ENCODE measurements at regions not wholly inside any gene's neighbourhood (a gene's known extent, or its start where the extent isn't known, plus 50 kb on each side); places are given as distances from the start of the nearest gene placed in this dataset.
"Not testable (repeated sequence)": the region's sequence is repeated elsewhere in the genome, so short reads cannot be mapped to it uniquely, and the experiment has no call there.

GRCh38 chr1:83043244-83043643 lies 955.7 kb downstream of the TTLL7 start:
- Mint-ChIP-seq H3K9me3 (peaks cover 3% of the 10 kb centered on the region), H3K27ac (ENCODE audit: unreplicated experiment) (no peak overlapping the region), H3K27me3 (ENCODE audit: low read depth) (no peaks in the 10 kb centered on the region), H3K4me3 (no peak overlapping the region), H3K4me1 (no peaks in the 10 kb centered on the region), H3K36me3 (ENCODE audit: low read depth) (peaks cover 3% of the 10 kb centered on the region)
- no peak for DNase-seq (ENCODE audit: low read depth, low spot score)
- TF ChIP-seq CTCF (conservative IDR thresholded peaks at IDR 0.05): no peak

- DNase-seq (ENCODE audit: low read depth, low spot score); H3K27ac Mint-ChIP-seq (ENCODE audit: unreplicated experiment); H3K27me3 Mint-ChIP-seq (ENCODE audit: low read depth); H3K4me1 Mint-ChIP-seq; H3K9me3 Mint-ChIP-seq; H3K4me3 Mint-ChIP-seq: not testable (repeated sequence)
- H3K36me3 Mint-ChIP-seq (ENCODE audit: low read depth): peaks cover 15% of the 10 kb centered on the region
Observed at GRCh38 chr1:83039091-83039490, 959.8 kb downstream of the TTLL7 start.

DNA sequence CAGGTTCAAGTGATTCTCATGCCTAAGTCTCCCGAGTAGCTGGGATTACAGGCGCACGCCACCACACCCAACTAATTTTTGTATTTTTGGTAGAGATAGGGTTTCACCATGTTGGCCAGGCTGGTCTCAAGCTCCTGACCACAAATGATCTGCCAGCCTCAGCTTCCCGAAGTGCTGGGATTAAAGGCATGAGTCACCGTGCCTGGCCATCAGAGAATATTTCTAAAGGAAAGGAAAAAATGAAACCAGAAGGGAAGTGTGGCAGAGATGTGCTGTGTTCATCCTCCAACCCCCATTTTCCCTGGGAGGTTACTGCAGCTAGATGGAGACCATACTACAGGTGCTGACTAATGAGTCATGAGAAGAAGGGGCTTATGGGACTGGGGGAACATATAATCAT lies 964.1 kb downstream of the TTLL7 start:
- no peaks in the 10 kb centered on the region for H3K27me3 Mint-ChIP-seq (ENCODE audit: low read depth)
- H3K36me3 Mint-ChIP-seq (ENCODE audit: low read depth): peaks cover 35% of the 10 kb centered on the region
- TF ChIP-seq CTCF (conservative IDR thresholded peaks at IDR 0.05): no peak
- peaks cover 5% of the 10 kb centered on the region for H3K4me1 Mint-ChIP-seq
- no peak overlapping the region for H3K4me3 Mint-ChIP-seq
- H3K27ac Mint-ChIP-seq (ENCODE audit: unreplicated experiment): no peak overlapping the region
- peaks cover 16% of the 10 kb centered on the region for H3K9me3 Mint-ChIP-seq
- no peak for DNase-seq (ENCODE audit: low read depth, low spot score)

- no peak for DNase-seq (ENCODE audit: low read depth, low spot score)
- Mint-ChIP-seq H3K27me3 (ENCODE audit: low read depth) (no peaks in the 10 kb centered on the region), H3K4me1 (peaks cover 9% of the 10 kb centered on the region), H3K36me3 (ENCODE audit: low read depth) (peaks cover 37% of the 10 kb centered on the region), H3K27ac (ENCODE audit: unreplicated experiment) (no peak overlapping the region), H3K4me3 (no peak overlapping the region), H3K9me3 (peaks cover 16% of the 10 kb centered on the region)
- TF ChIP-seq CTCF (conservative IDR thresholded peaks at IDR 0.05): no peak
Observed at GRCh38 chr1:83033682-83034081, 965.2 kb downstream of the TTLL7 start.

DNA sequence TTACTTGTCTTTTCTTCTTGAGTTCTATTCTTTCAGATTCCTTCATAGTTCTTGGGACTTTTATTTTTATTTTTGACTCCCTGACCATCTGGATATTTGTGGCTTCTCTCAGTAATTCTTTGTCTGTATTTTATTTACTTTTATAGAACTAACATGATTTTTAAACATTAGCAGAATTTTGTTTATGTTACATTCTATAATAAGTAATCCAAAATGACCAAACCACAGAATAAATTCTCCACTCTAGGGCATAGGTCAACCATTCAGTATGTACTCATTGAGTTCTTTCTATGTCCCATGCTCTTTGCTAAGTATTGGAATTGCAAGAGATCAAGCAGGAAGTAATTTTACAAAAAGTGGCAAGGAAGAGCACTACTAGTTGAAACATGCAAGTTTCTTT lies 969.0 kb downstream of the TTLL7 start:
- Mint-ChIP-seq H3K27ac (ENCODE audit: unreplicated experiment) (no peak overlapping the region), H3K9me3 (peaks cover 12% of the 10 kb centered on the region), H3K36me3 (ENCODE audit: low read depth) (peaks cover 28% of the 10 kb centered on the region), H3K27me3 (ENCODE audit: low read depth) (no peaks in the 10 kb centered on the region), H3K4me3 (no peak overlapping the region), H3K4me1 (peaks cover 13% of the 10 kb centered on the region)
- TF ChIP-seq CTCF (conservative IDR thresholded peaks at IDR 0.05): no peak
- DNase-seq (ENCODE audit: low read depth, low spot score): no peak

GRCh38 chr1:83029050-83029449 lies 969.9 kb downstream of the TTLL7 start:
- peaks cover 13% of the 10 kb centered on the region for H3K4me1 Mint-ChIP-seq

More at GRCh38 chr1:83029050-83029449, 969.9 kb downstream of the TTLL7 start:
- DNase-seq (ENCODE audit: low read depth, low spot score): no peak
- H3K36me3 Mint-ChIP-seq (ENCODE audit: low read depth): peaks cover 22% of the 10 kb centered on the region
- no peak overlapping the region for H3K27ac Mint-ChIP-seq (ENCODE audit: unreplicated experiment)
- no peak for TF ChIP-seq CTCF (conservative IDR thresholded peaks at IDR 0.05)
- H3K9me3 Mint-ChIP-seq: peaks cover 8% of the 10 kb centered on the region
- H3K27me3 Mint-ChIP-seq (ENCODE audit: low read depth): no peaks in the 10 kb centered on the region
- H3K4me3 Mint-ChIP-seq: no peak overlapping the region
